ENCODE measurements at regions not wholly inside any gene's neighbourhood (a gene's known extent, or its start where the extent isn't known, plus 50 kb on each side); places are given as distances from the start of the nearest gene placed in this dataset.

- TF ChIP-seq CTCF (IDR thresholded peaks at IDR 0.05), result no peak
- TF ChIP-seq POLR2AphosphoS5 (IDR thresholded peaks at IDR 0.05; ENCODE audit: insufficient read depth in 1 of 2, low read depth in 1 of 2), result no peak
- TF ChIP-seq POLR2A (IDR thresholded peaks at IDR 0.05), result no peak
- Histone ChIP-seq H3K27ac (no peak overlapping the region), H3K4me3 (no peak overlapping the region), H3K36me3 (no peaks in the 10 kb centered on the region), H3K4me1 (no peaks in the 10 kb centered on the region), H3K27me3 (no peaks in the 10 kb centered on the region), H3K9me3 (no peaks in the 10 kb centered on the region)
- no peak for DNase-seq (ENCODE audit: extremely low spot score in 2 of 2)
- intact Hi-C loops (cut with DNase I), result no loop called here
Observed at GRCh38 chr3:59210260-59210659, 160.4 kb upstream of the CFAP20DC start.

GRCh38 chr3:59192473-59192872 lies 142.6 kb upstream of the CFAP20DC start:
- DNase-seq (ENCODE audit: extremely low spot score in 2 of 2), result no peak
- intact Hi-C loops (cut with DNase I), result no loop called here
- Histone ChIP-seq H3K9me3 (no peaks in the 10 kb centered on the region), H3K27ac (no peak overlapping the region), H3K36me3 (no peaks in the 10 kb centered on the region), H3K4me3 (no peak overlapping the region), H3K4me1 (no peaks in the 10 kb centered on the region), H3K27me3 (no peaks in the 10 kb centered on the region)
- TF ChIP-seq POLR2A (IDR thresholded peaks at IDR 0.05), result no peak
- TF ChIP-seq POLR2AphosphoS5 (IDR thresholded peaks at IDR 0.05; ENCODE audit: insufficient read depth in 1 of 2, low read depth in 1 of 2), result peak in 1 of 2 donors; percentile 28

GRCh38 chr3:59191651-59192050 lies 141.8 kb upstream of the CFAP20DC start:
- no peaks in the 10 kb centered on the region for H3K27me3 ChIP-seq
- no peak overlapping the region for H3K27ac ChIP-seq
- no peaks in the 10 kb centered on the region for H3K9me3 ChIP-seq
- H3K36me3 ChIP-seq, result no peaks in the 10 kb centered on the region
- intact Hi-C loops (cut with DNase I), result no loop called here
- H3K4me1 ChIP-seq, result no peaks in the 10 kb centered on the region
- TF ChIP-seq POLR2AphosphoS5 (IDR thresholded peaks at IDR 0.05; ENCODE audit: insufficient read depth in 1 of 2, low read depth in 1 of 2) (no peak), POLR2A (IDR thresholded peaks at IDR 0.05) (no peak), CTCF (IDR thresholded peaks at IDR 0.05) (no peak)
- H3K4me3 ChIP-seq, result no peak overlapping the region
- no peak for DNase-seq (ENCODE audit: extremely low spot score in 2 of 2)

GRCh38 chr3:59189939-59190338 lies 140.1 kb upstream of the CFAP20DC start:
- intact Hi-C loops (cut with DNase I), result no loop called here
- TF ChIP-seq CTCF (IDR thresholded peaks at IDR 0.05), result no peak
- no peak for TF ChIP-seq POLR2A (IDR thresholded peaks at IDR 0.05)
- no peak for TF ChIP-seq POLR2AphosphoS5 (IDR thresholded peaks at IDR 0.05; ENCODE audit: insufficient read depth in 1 of 2, low read depth in 1 of 2)
- Histone ChIP-seq H3K36me3 (no peaks in the 10 kb centered on the region), H3K27me3 (no peaks in the 10 kb centered on the region), H3K9me3 (no peaks in the 10 kb centered on the region), H3K4me3 (no peak overlapping the region), H3K4me1 (no peaks in the 10 kb centered on the region), H3K27ac (no peak overlapping the region)
- no peak for DNase-seq (ENCODE audit: extremely low spot score in 2 of 2)

- TF ChIP-seq POLR2A (IDR thresholded peaks at IDR 0.05) (no peak), CTCF (IDR thresholded peaks at IDR 0.05) (no peak), POLR2AphosphoS5 (IDR thresholded peaks at IDR 0.05; ENCODE audit: insufficient read depth in 1 of 2, low read depth in 1 of 2) (no peak)
- intact Hi-C loops (cut with DNase I), result no loop called here
- H3K4me3 ChIP-seq, result no peak overlapping the region
Observed at GRCh38 chr3:59189526-59189925, 139.7 kb upstream of the CFAP20DC start.

More at GRCh38 chr3:59189526-59189925, 139.7 kb upstream of the CFAP20DC start:
- DNase-seq (ENCODE audit: extremely low spot score in 2 of 2), result no peak
- Histone ChIP-seq H3K36me3 (no peaks in the 10 kb centered on the region), H3K4me1 (no peaks in the 10 kb centered on the region), H3K27me3 (no peaks in the 10 kb centered on the region), H3K27ac (no peak overlapping the region), H3K9me3 (no peaks in the 10 kb centered on the region)

Measured in vagina (tissue), 2 donors.